Endothelial cell of umbilical vein (primary cell): ENCODE measurements at regions not wholly inside any gene's neighbourhood (a gene's known extent, or its start where the extent isn't known, plus 50 kb on each side); places are given as distances from the start of the nearest gene placed in this dataset.

Source experiments
- BruUV-seq: library from RNA; stranded (reverse); fragments of 400-500 nt; replicated peaks from 2 replicates; lab custom pipeline; 2021; lab: Mats Ljungman, UMichigan
- CTCF ChIA-PET: fragments of 300-600, 350-600 bp; sonication (Branson Sonifier 250); formaldehyde crosslinking; loops from one replicate; lab custom pipeline; 2021; ENCODE audit warnings: antibody characterized with exemption, inconsistent platforms; lab: Charles Lee
- POLR2A ChIA-PET: fragments of 300-600, 350-600 bp; sonication (Branson Sonifier 250); formaldehyde crosslinking; loops from one replicate; lab custom pipeline; 2021; ENCODE audit warnings: antibody characterized with exemption, inconsistent platforms; lab: Charles Lee
- DNase-seq: peaks from one replicate; pipeline ENCODE4 v3.0.0-alpha.2; 2011; ENCODE audit warnings: low read depth, low spot score
- FAIRE-seq: peaks from 2 replicates; lab custom pipeline; 2011; peaks lifted over from hg19 to GRCh38; lab: Jason Lieb, UNC
- H2AFZ ChIP-seq: 2 replicates; pipeline ENCODE4 v1.6.0; 2012; ENCODE audit warnings: low read depth, low read length, control low read depth, inconsistent platforms
- H3K27ac ChIP-seq: 2 replicates; pipeline ENCODE4 v1.5.1; 2011; ENCODE audit warnings: low read depth, mild to moderate bottlenecking, control low read depth, low read length, moderate library complexity; ENCODE audit not compliant: insufficient read depth
- H3K27me3 ChIP-seq, 2 experiments: 2 replicates each; pipeline versions ENCODE4 v1.6.0 to v1.6.1; 2011; ENCODE audit warnings: low read length in 2 of 2, mixed read lengths in 1 of 2; ENCODE audit not compliant: control insufficient read depth in 2 of 2, insufficient read depth in 2 of 2
- H3K36me3 ChIP-seq, 2 experiments: 2 replicates in 1 of 2; 3 replicates in 1 of 2; pipeline ENCODE4 v1.5.1; 2011; ENCODE audit warnings: low read length in 2 of 2, mild to moderate bottlenecking in 1 of 2, moderate library complexity in 1 of 2; ENCODE audit not compliant: control insufficient read depth in 2 of 2, insufficient read depth in 2 of 2; ENCODE audit errors: extremely low read depth in 1 of 2
- H3K4me1 ChIP-seq: 3 replicates; pipeline ENCODE4 v1.5.1; 2011; ENCODE audit warnings: mild to moderate bottlenecking, low read length; ENCODE audit not compliant: control insufficient read depth, insufficient read depth; ENCODE audit errors: extremely low read depth
- H3K4me2 ChIP-seq: 2 replicates; pipeline ENCODE4 v1.6.1; 2011; ENCODE audit warnings: low read length, control low read depth, mixed read lengths; ENCODE audit not compliant: insufficient read depth
- H3K4me3 ChIP-seq, 3 experiments: fragments of 200-600 bp in 1 of 3; sonication (generic), shearing (Covaris generic) in 1 of 3; replicated peaks in 1 of 3; 2 replicates each; pipeline ENCODE4 v1.5.1; 2011 to 2016; ENCODE audit warnings: control low read depth in 3 of 3, low read length in 3 of 3, mild to moderate bottlenecking in 2 of 3, inconsistent platforms in 1 of 3, low read depth in 1 of 3, moderate library complexity in 1 of 3; ENCODE audit not compliant: insufficient read depth in 1 of 3
- H3K79me2 ChIP-seq: 2 replicates; pipeline ENCODE4 v1.6.0; 2012; ENCODE audit warnings: low read length, inconsistent platforms; ENCODE audit not compliant: control insufficient read depth, insufficient read depth
- H3K9ac ChIP-seq: replicated peaks from 2 replicates; pipeline ENCODE3; 2011; ENCODE audit warnings: low read length, control low read depth; ENCODE audit not compliant: insufficient read depth; ENCODE audit errors: extremely low read depth
- H3K9me1 ChIP-seq: replicated peaks from 3 replicates; pipeline ENCODE4 v1.6.0; 2011; ENCODE audit warnings: mild to moderate bottlenecking, low read length; ENCODE audit not compliant: control insufficient read depth, insufficient read depth; ENCODE audit errors: extremely low read depth
- H3K9me3 ChIP-seq: replicated peaks from 2 replicates; pipeline ENCODE4 v1.5.1; 2012; ENCODE audit warnings: low read length, inconsistent platforms; ENCODE audit not compliant: control insufficient read depth, insufficient read depth
- H4K20me1 ChIP-seq: replicated peaks from 2 replicates; pipeline ENCODE3; 2011; ENCODE audit warnings: mild to moderate bottlenecking, low read length; ENCODE audit not compliant: control insufficient read depth, insufficient read depth; ENCODE audit errors: extremely low read depth
- CTCF ChIP-seq, 2 donors: IDR thresholded peaks; 1 replicate in 1 of 2; 2 replicates in 1 of 2; pipeline ENCODE4 v1.5.1; 2011; ENCODE audit warnings: low read length in 2 of 2, mild to moderate bottlenecking in 2 of 2, moderate library complexity in 2 of 2, control low read depth in 1 of 2, inconsistent platforms in 1 of 2, low read depth in 1 of 2; ENCODE audit not compliant: insufficient read depth in 1 of 2; ENCODE audit errors: extremely low read depth in 1 of 2
- EZH2 ChIP-seq: IDR thresholded peaks from 2 replicates; pipeline ENCODE4 v1.6.1; 2012; ENCODE audit warnings: borderline replicate concordance, low read depth, mild to moderate bottlenecking, moderate library complexity, low read length, inconsistent platforms; ENCODE audit not compliant: severe bottlenecking
- FOS ChIP-seq: IDR thresholded peaks from 2 replicates; pipeline ENCODE4 v1.6.1; 2011; ENCODE audit warnings: mild to moderate bottlenecking, low read length, moderate library complexity, borderline replicate concordance; ENCODE audit not compliant: insufficient read depth
- GATA2 ChIP-seq: IDR thresholded peaks from 2 replicates; pipeline ENCODE4 v1.7.0; 2011; ENCODE audit warnings: low read depth, mild to moderate bottlenecking, moderate library complexity, mixed read lengths, low read length; ENCODE audit not compliant: insufficient read length, insufficient read depth
- JUN ChIP-seq: IDR thresholded peaks from 2 replicates; pipeline ENCODE4 v1.6.1; 2011; ENCODE audit warnings: borderline replicate concordance, low read depth; ENCODE audit not compliant: insufficient read length, insufficient read depth
- MAX ChIP-seq: IDR thresholded peaks from 2 replicates; pipeline ENCODE4 v1.6.1; 2011; ENCODE audit not compliant: insufficient read depth, insufficient read length
- MYC ChIP-seq: IDR thresholded peaks from one replicate; pipeline ENCODE4 v1.6.1; 2011; ENCODE audit warnings: mild to moderate bottlenecking, low read depth, low read length
- POLR2A ChIP-seq: IDR thresholded peaks from 2 replicates; pipeline ENCODE4 v1.6.1; 2012; ENCODE audit warnings: low read depth, mild to moderate bottlenecking, control low read depth, low read length
- POLR2AphosphoS5 ChIP-seq: IDR thresholded peaks from 2 replicates; pipeline ENCODE4 v1.6.1; 2012; ENCODE audit warnings: low read depth, mild to moderate bottlenecking, control low read depth, low read length, moderate library complexity; ENCODE audit not compliant: insufficient read depth
- dilution Hi-C: fragments of 300-500 bp; cut with MboI; formaldehyde crosslinking; loops from one replicate; pipeline ENCODE4 v1.15.0; 2019; ENCODE audit warnings: low sequenced_read_pairs; ENCODE audit not compliant: extremely low pct_ligation_motif_present
- intact Hi-C: fragments of 100-400 bp; cut with micrococcal nuclease; formaldehyde crosslinking; loops from one replicate; pipeline ENCODE4 v1.10.0; 2022

GRCh38 chr12:68480526-68480925, 130.2 kb upstream of the RAP1B start:
- POLR2A ChIA-PET, result no interaction called here
- no peaks in the 10 kb centered on the region for H3K9me3 ChIP-seq
- TF ChIP-seq EZH2, result no peak
- TF ChIP-seq FOS, result no peak
- TF ChIP-seq MYC, result no peak
- no peak for TF ChIP-seq CTCF (IDR thresholded peaks at IDR 0.05; ENCODE audit: extremely low read depth in 1 of 2, insufficient read depth in 1 of 2, low read depth in 1 of 2, low read length in 2 of 2)
- TF ChIP-seq POLR2A, result no peak
- TF ChIP-seq POLR2AphosphoS5, result no peak
- no peak for TF ChIP-seq JUN
- TF ChIP-seq MAX, result no peak
- TF ChIP-seq GATA2, result no peak
- peaks cover 7% of the 10 kb centered on the region for H3K4me1 ChIP-seq
- no peak for DNase-seq
- no peaks in the 10 kb centered on the region for H3K9me1 ChIP-seq
- BruUV-seq, result no TSS peak
- no peak overlapping the region for H3K9ac ChIP-seq
- H2AFZ ChIP-seq, result no peak overlapping the region
- no peak overlapping the region for H3K4me3 ChIP-seq
- H3K27ac ChIP-seq, result no peak overlapping the region
- no peaks in the 10 kb centered on the region for H4K20me1 ChIP-seq
- dilution Hi-C loops (no loop called here), intact Hi-C loops (no loop called here)
- CTCF ChIA-PET, result no interaction called here
- FAIRE-seq, result no peak
- H3K4me2 ChIP-seq, result no peak overlapping the region
- H3K36me3 ChIP-seq, result no peaks in the 10 kb centered on the region
- H3K79me2 ChIP-seq, result no peaks in the 10 kb centered on the region
- no peaks in the 10 kb centered on the region for H3K27me3 ChIP-seq
